H1 (cell line): ENCODE measurements at regions not wholly inside any gene's neighbourhood (a gene's known extent, or its start where the extent isn't known, plus 50 kb on each side); places are given as distances from the start of the nearest gene placed in this dataset.

Experiments used
- CTCF ChIA-PET: fragments of 300-600 bp; sonication (Branson Sonifier 250); formaldehyde crosslinking; loops from one replicate; lab custom pipeline; 2021; ENCODE audit not compliant: partially characterized antibody; lab: Charles Lee
- POLR2A ChIA-PET: fragments of 300-600 bp; sonication (Branson Sonifier 250); formaldehyde crosslinking; loops from one replicate; lab custom pipeline; 2021; ENCODE audit warnings: inconsistent platforms; ENCODE audit not compliant: partially characterized antibody; lab: Charles Lee
- DNase-seq, 2 experiments: peaks; one replicate each; pipeline versions ENCODE4 v3.0.0 to v3.0.0-alpha.2; 2010 to 2022; ENCODE audit warnings: low spot score in 2 of 2, low read depth in 1 of 2, mixed read lengths in 1 of 2
- FAIRE-seq: peaks from 2 replicates; lab custom pipeline; 2011; peaks lifted over from hg19 to GRCh38; lab: Jason Lieb, UNC
- H2AFZ ChIP-seq: 2 replicates; pipeline ENCODE4 v1.8.1; 2012; ENCODE audit warnings: low read length, inconsistent platforms
- H2AK5ac ChIP-seq: 2 replicates; pipeline ENCODE4 v1.6.1; 2013; ENCODE audit warnings: low read depth, low read length
- H2BK120ac ChIP-seq: replicated peaks from 2 replicates; pipeline ENCODE3; 2013; ENCODE audit warnings: low read depth, low read length, inconsistent platforms
- H2BK12ac ChIP-seq: 2 replicates; pipeline ENCODE4 v1.6.1; 2013; ENCODE audit warnings: low read depth, low read length
- H2BK15ac ChIP-seq: 2 replicates; pipeline ENCODE4 v1.6.1; 2013; ENCODE audit warnings: low read length
- H2BK20ac ChIP-seq: 2 replicates; pipeline ENCODE4 v1.6.1; 2013; ENCODE audit warnings: low read length
- H2BK5ac ChIP-seq: 2 replicates; pipeline ENCODE4 v1.6.1; 2013; ENCODE audit warnings: low read depth, low read length
- H3K14ac ChIP-seq: 2 replicates; pipeline ENCODE4 v1.6.1; 2013; ENCODE audit warnings: inconsistent platforms; ENCODE audit not compliant: insufficient read length
- H3K18ac ChIP-seq: 2 replicates; pipeline ENCODE4 v1.6.1; 2013; ENCODE audit warnings: low read length; ENCODE audit errors: extremely low read depth
- H3K23ac ChIP-seq: 2 replicates; pipeline ENCODE4 v1.6.1; 2013; ENCODE audit warnings: inconsistent platforms; ENCODE audit not compliant: insufficient read length
- H3K23me2 ChIP-seq: 2 replicates; pipeline ENCODE4 v1.6.1; 2013; ENCODE audit warnings: low read depth, low read length
- H3K27ac ChIP-seq: 2 replicates; pipeline ENCODE4 v1.6.1; 2011; ENCODE audit warnings: low read depth, low read length, inconsistent platforms
- H3K27me3 ChIP-seq, 4 experiments: replicated peaks in 1 of 4; 1 replicate in 1 of 4; 2 replicates in 3 of 4; pipeline versions ENCODE4 v1.6.1 to v1.8.1; 2011 to 2013; ENCODE audit warnings: low read length in 3 of 4, mild to moderate bottlenecking in 3 of 4, inconsistent platforms in 2 of 4, mixed read lengths in 2 of 4, moderate library complexity in 1 of 4; ENCODE audit not compliant: control insufficient read depth in 3 of 4, insufficient read depth in 3 of 4; ENCODE audit errors: extremely low read depth in 1 of 4
- H3K36me3 ChIP-seq, 4 experiments: 2 replicates each; pipeline versions ENCODE4 v1.6.1 to v1.8.1; 2011 to 2013; ENCODE audit warnings: mild to moderate bottlenecking in 4 of 4, low read length in 3 of 4, moderate library complexity in 2 of 4, control low read depth in 1 of 4, inconsistent platforms in 1 of 4; ENCODE audit not compliant: insufficient read depth in 4 of 4, control insufficient read depth in 2 of 4
- H3K4ac ChIP-seq: replicated peaks from 2 replicates; pipeline ENCODE3; 2013; ENCODE audit warnings: low read length, low read depth, mixed read lengths, inconsistent platforms; ENCODE audit not compliant: insufficient read length
- H3K4me1 ChIP-seq, 4 experiments: replicated peaks in 1 of 4; 1 replicate in 1 of 4; 2 replicates in 3 of 4; pipeline versions ENCODE4 v1.6.1 to v1.8.1; 2011 to 2013; ENCODE audit warnings: low read length in 3 of 4, inconsistent platforms in 2 of 4, mixed read lengths in 1 of 4; ENCODE audit not compliant: insufficient read depth in 4 of 4, control insufficient read depth in 3 of 4
- H3K4me2 ChIP-seq, 2 experiments: 2 replicates each; pipeline versions ENCODE4 v1.6.1 to v1.8.1; 2011 to 2013; ENCODE audit warnings: low read depth in 2 of 2, low read length in 2 of 2, control low read depth in 1 of 2, inconsistent platforms in 1 of 2, mild to moderate bottlenecking in 1 of 2; ENCODE audit not compliant: insufficient read depth in 1 of 2
- H3K4me3 ChIP-seq, 4 experiments: fragments of 200-600, 300-600 bp in 1 of 4; sonication (generic), shearing (Covaris generic), sonication (Bioruptor Twin) in 1 of 4; 2 replicates each; pipeline versions ENCODE4 v1.5.1 to v1.8.1; 2011 to 2016; ENCODE audit warnings: low read length in 4 of 4, low read depth in 3 of 4, control low read depth in 2 of 4, inconsistent platforms in 2 of 4, mild to moderate bottlenecking in 2 of 4, mixed read lengths in 1 of 4, moderate library complexity in 1 of 4; ENCODE audit not compliant: insufficient read depth in 2 of 4; ENCODE audit errors: extremely low read depth in 1 of 4
- H3K56ac ChIP-seq: replicated peaks from 2 replicates; pipeline ENCODE3; 2013; ENCODE audit warnings: low read depth, mild to moderate bottlenecking, mixed read lengths, low read length, inconsistent platforms; ENCODE audit not compliant: insufficient read length
- H3K79me1 ChIP-seq: 2 replicates; pipeline ENCODE4 v1.6.1; 2013; ENCODE audit warnings: low read depth, low read length, control low read depth
- H3K79me2 ChIP-seq, 2 experiments: 2 replicates each; pipeline versions ENCODE4 v1.6.1 to v1.8.1; 2012 to 2013; ENCODE audit warnings: low read length in 2 of 2, mild to moderate bottlenecking in 2 of 2, inconsistent platforms in 1 of 2; ENCODE audit not compliant: insufficient read depth in 2 of 2, control insufficient read depth in 1 of 2
- H3K9ac ChIP-seq, 4 experiments: replicated peaks in 1 of 4; 1 replicate in 1 of 4; 2 replicates in 3 of 4; pipeline versions ENCODE4 v1.6.1 to v1.8.1; 2011 to 2013; ENCODE audit warnings: low read depth in 3 of 4, low read length in 3 of 4, control low read depth in 2 of 4, mild to moderate bottlenecking in 2 of 4, moderate library complexity in 2 of 4, inconsistent platforms in 1 of 4; ENCODE audit errors: extremely low read depth in 1 of 4
- H3K9me3 ChIP-seq, 2 experiments: 2 replicates each; pipeline versions ENCODE4 v1.6.1 to v1.8.1; 2012 to 2013; ENCODE audit warnings: mild to moderate bottlenecking in 2 of 2, moderate library complexity in 2 of 2, control low read depth in 1 of 2, inconsistent platforms in 1 of 2, low read depth in 1 of 2, low read length in 1 of 2, mixed read lengths in 1 of 2; ENCODE audit not compliant: insufficient read depth in 2 of 2
- H4K20me1 ChIP-seq, 2 experiments: replicated peaks in 1 of 2; 2 replicates each; pipeline versions ENCODE3 to v1.8.1; 2011 to 2013; ENCODE audit warnings: inconsistent platforms in 2 of 2, low read length in 2 of 2, mild to moderate bottlenecking in 1 of 2; ENCODE audit not compliant: insufficient read depth in 2 of 2, control insufficient read depth in 1 of 2
- H4K5ac ChIP-seq: 2 replicates; pipeline ENCODE4 v1.6.1; 2013; ENCODE audit warnings: low read length, low read depth, mixed read lengths, inconsistent platforms; ENCODE audit not compliant: insufficient read length
- H4K8ac ChIP-seq: 2 replicates; pipeline ENCODE4 v1.8.0; 2013; ENCODE audit warnings: mild to moderate bottlenecking, moderate library complexity, low read length, inconsistent platforms; ENCODE audit not compliant: insufficient read depth; ENCODE audit errors: extremely low read depth
- H4K91ac ChIP-seq: replicated peaks from 2 replicates; pipeline ENCODE3; 2013; ENCODE audit warnings: low read length, mixed read lengths, inconsistent platforms; ENCODE audit not compliant: insufficient read length
- WGBS, 2 experiments: shearing (Covaris generic) in 1 of 2; methylation state at CpG; one replicate each; pipeline versions ENCODE4 v1.1.6 to v1.1.7; 2013 to 2015; ENCODE audit warnings: low lambda C conversion rate in 2 of 2, mixed read lengths in 2 of 2, inconsistent platforms in 1 of 2, low coverage in 1 of 2, missing lambda C conversion rate in 1 of 2; ENCODE audit not compliant: insufficient replicate concordance in 2 of 2, insufficient coverage in 1 of 2, insufficient read length in 1 of 2; ENCODE audit errors: extremely low coverage in 1 of 2, missing lambda C conversion rate in 1 of 2; 5-methylcytosine and 5-hydroxymethylcytosine counted together

GRCh38 chr3:120838441-120839091 is 69.4 kb upstream of the STXBP5L start:
- Histone ChIP-seq H3K23ac (no peak overlapping the region), H3K4me3 (no peak overlapping the region), H3K27me3 (no peaks in the 10 kb centered on the region), H3K4ac (no peak overlapping the region), H3K23me2 (no peaks in the 10 kb centered on the region), H4K20me1 (no peaks in the 10 kb centered on the region), H4K8ac (no peak overlapping the region), H3K36me3 (no peaks in the 10 kb centered on the region), H2BK5ac (no peak overlapping the region), H2BK15ac (no peak overlapping the region), H2BK20ac (no peak overlapping the region), H3K9ac (no peak overlapping the region), H2AK5ac (no peak overlapping the region), H4K5ac (no peak overlapping the region), H2BK120ac (no peak overlapping the region), H4K91ac (no peak overlapping the region), H3K4me1 (peaks cover 0 to 5% (median 1%) of the 10 kb centered on the region in 4 experiments; a peak in 1 of 7 replicates), H3K9me3 (no peaks in the 10 kb centered on the region; a peak in 1 of 4 replicates), H2AFZ (no peak overlapping the region), H3K27ac (no peak overlapping the region), H3K56ac (no peak overlapping the region), H3K79me1 (no peaks in the 10 kb centered on the region), H3K4me2 (no peak overlapping the region), H3K18ac (no peak overlapping the region), H3K79me2 (no peaks in the 10 kb centered on the region), H2BK12ac (no peak overlapping the region), H3K14ac (no peak overlapping the region)
- DNase-seq (no peak), FAIRE-seq (peak; percentile 28)
- POLR2A ChIA-PET: interaction anchor here (0.7 kb wide), 1 partner anchor 530 kb away, joined by 3 read pairs; no protein-coding TSS in a partner anchor
- WGBS, 2 experiments: 72% methylated on average over 3 of the region's 3 CpGs; no CpG with 5 or more reads in 1 of the 2 experiments
- CTCF ChIA-PET: no interaction called here
